ENCODE measurements at regions not wholly inside any gene's neighbourhood (a gene's known extent, or its start where the extent isn't known, plus 50 kb on each side); places are given as distances from the start of the nearest gene placed in this dataset.

- no peak for TF ChIP-seq CTCF (IDR thresholded peaks at IDR 0.05)
These were observed 272.5 kb downstream of the GADD45G start for GRCh38 chr9:89877051-89878002.

GRCh38 chr9:89878003-89878411 is 273.2 kb downstream of the GADD45G start:
- no peak for TF ChIP-seq CTCF (IDR thresholded peaks at IDR 0.05)

DNA sequence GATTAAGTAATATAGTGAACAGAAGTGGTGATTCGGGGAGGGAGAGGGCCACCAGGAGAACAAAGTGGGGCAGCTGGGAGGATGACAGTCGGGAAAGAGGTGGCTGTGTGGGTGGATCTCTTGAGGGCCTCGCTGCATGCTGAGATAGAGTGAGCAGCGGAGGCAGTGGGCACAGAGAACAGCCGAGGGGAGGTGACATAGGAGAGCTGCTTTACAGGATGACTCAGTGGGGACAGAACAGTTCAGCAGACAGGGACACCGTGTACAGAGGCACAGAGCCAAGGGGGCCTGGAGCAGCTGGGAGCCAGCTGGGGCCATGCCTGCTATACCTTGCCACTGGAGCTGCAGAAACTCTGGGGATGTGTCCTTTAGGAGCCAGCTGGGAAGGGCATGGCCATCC is 273.9 kb downstream of the GADD45G start:
- no peak for TF ChIP-seq CTCF (IDR thresholded peaks at IDR 0.05)

DNA sequence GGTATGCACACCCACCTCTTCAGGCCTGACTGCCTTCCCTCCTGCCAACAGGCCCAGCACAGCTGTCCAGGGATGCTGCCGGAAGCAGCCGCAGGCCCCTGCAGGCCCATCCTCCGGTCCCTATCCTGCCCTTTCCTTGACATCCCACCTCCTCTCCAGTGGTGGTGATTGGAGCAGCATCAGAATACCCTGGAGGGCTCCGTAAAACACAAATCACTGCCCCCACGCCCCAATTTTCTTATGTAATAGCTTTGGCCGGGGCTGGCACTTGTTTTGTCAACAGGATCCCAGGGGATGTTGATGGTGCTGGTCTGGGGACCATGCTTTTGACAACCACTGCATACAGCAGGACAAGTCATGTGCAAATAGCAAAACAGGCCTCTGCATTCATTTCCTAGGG is 274.5 kb downstream of the GADD45G start:
- TF ChIP-seq CTCF (IDR thresholded peaks at IDR 0.05) = no peak

- TF ChIP-seq CTCF (IDR thresholded peaks at IDR 0.05) = no peak
These were observed 274.9 kb downstream of the GADD45G start for GRCh38 chr9:89879701-89880100.

DNA sequence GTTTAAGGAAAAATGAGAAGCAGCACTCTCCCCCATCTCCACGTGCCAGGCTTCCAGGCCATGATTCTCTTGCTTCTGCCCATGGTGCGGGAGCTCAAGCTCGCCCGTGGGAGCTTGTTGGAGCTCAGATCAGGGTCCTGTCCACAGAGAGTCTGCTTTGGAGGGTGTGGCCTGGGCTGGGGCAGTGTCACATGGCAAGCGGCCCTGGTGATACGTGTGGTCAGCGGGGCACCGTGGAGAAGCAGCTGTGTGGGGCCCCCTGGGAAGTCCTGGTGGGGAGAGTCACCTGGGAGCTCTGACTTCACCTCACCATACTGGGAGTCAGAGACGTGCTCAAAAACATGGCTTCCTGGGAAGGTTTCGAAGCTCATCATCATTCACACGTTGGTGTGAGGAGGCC is 275.3 kb downstream of the GADD45G start:
- no peak for TF ChIP-seq CTCF (IDR thresholded peaks at IDR 0.05)

DNA sequence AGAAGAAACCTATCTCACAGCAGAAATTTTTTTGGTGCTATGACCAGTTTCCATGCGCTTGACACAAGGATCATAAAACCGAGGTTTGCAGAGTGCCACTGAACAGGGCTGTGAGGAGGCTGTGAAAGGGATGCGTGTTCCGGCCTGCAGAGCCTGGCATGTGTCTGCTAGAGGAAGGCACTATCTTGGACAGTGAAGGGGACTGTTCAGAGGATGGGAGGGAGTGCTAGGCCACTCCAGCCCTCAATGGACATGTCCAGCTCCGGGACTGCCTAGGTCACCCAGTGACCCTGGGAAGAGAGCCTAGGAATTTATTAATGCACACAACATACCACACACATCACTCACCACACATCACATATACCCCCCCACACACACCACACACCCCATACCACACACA is 275.9 kb downstream of the GADD45G start:
- TF ChIP-seq CTCF (IDR thresholded peaks at IDR 0.05) = no peak
